ENCODE measurements at regions not wholly inside any gene's neighbourhood (a gene's known extent, or its start where the extent isn't known, plus 50 kb on each side); places are given as distances from the start of the nearest gene placed in this dataset.

- Histone ChIP-seq H3K27me3 (ENCODE audit: low read depth) (peaks cover 15% of the 10 kb centered on the region), H3K27ac (replicated peaks) (no peak overlapping the region), H3K4me3 (no peak overlapping the region), H3K36me3 (no peaks in the 10 kb centered on the region), H3K9me3 (replicated peaks) (peaks cover 14% of the 10 kb centered on the region), H3K4me1 (no peaks in the 10 kb centered on the region)
- DNase-seq, result no peak
- no peak for TF ChIP-seq CTCF (IDR thresholded peaks at IDR 0.05; ENCODE audit: borderline replicate concordance)
- intact Hi-C loops (cut with micrococcal nuclease), result no loop called here
These were observed 184.7 kb upstream of the RALGAPA2 start for GRCh38 chr20:20897145-20897544.

- no peak for DNase-seq
- Histone ChIP-seq H3K36me3 (no peaks in the 10 kb centered on the region), H3K27me3 (ENCODE audit: low read depth) (peaks cover 12% of the 10 kb centered on the region), H3K4me1 (no peaks in the 10 kb centered on the region), H3K27ac (replicated peaks) (no peak overlapping the region), H3K4me3 (no peak overlapping the region), H3K9me3 (replicated peaks) (peaks cover 9% of the 10 kb centered on the region)
- intact Hi-C loops (cut with micrococcal nuclease), result no loop called here
- TF ChIP-seq CTCF (IDR thresholded peaks at IDR 0.05; ENCODE audit: borderline replicate concordance), result no peak
These were observed 184.2 kb upstream of the RALGAPA2 start for GRCh38 chr20:20896606-20897005.

DNA sequence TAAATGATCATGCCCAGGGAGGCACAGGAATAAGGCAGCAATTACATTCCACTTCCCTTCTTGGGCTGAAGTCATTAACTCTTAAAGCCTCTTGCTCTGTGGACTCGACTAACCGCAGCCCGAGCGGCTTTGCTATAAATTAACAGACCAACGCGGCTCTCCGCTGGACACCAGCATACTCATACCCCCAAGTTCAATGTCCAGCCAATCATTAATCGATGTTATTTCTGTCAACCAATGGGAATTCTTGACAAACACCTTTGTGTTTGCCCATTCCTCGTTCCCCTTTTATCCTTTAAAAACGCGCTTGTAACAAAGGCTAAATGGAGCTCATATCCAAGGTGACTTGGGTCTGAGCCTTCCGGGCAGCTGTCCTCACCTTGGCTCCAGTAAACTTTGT, 183.1 kb upstream of the RALGAPA2 start:
- Histone ChIP-seq H3K36me3 (no peaks in the 10 kb centered on the region), H3K27ac (replicated peaks) (no peak overlapping the region), H3K4me1 (no peaks in the 10 kb centered on the region), H3K9me3 (replicated peaks) (peaks cover 6% of the 10 kb centered on the region), H3K4me3 (no peak overlapping the region), H3K27me3 (ENCODE audit: low read depth) (peaks cover 19% of the 10 kb centered on the region)
- no peak for DNase-seq
- intact Hi-C loops (cut with micrococcal nuclease), result no loop called here
- no peak for TF ChIP-seq CTCF (IDR thresholded peaks at IDR 0.05; ENCODE audit: borderline replicate concordance)

DNA sequence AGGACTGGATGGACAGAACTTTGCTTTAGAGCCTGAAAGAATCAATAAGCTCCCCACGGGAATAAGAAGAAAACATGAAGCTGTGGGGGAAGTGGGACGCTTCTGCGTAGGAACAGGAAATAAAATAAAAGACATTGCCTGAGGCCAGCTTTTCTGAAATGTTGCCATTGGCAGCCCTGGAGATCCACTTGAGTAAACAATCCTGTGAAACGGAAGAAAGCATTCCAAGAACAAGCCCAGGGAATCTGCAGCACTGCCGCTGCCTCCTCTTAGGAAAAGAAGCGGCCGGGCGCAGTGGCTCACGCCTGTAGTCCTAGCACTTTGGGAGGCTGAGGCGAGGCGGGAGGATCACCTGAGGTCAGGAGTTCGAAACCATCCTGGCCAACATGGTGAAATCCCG, 182.3 kb upstream of the RALGAPA2 start:
- H3K27ac ChIP-seq (replicated peaks), result peak overlapping the region; percentile 38
- H3K9me3 ChIP-seq (replicated peaks), result peaks cover 6% of the 10 kb centered on the region
- H3K4me1 ChIP-seq, result no peaks in the 10 kb centered on the region
- H3K27me3 ChIP-seq (ENCODE audit: low read depth), result peaks cover 27% of the 10 kb centered on the region
- no peak for TF ChIP-seq CTCF (IDR thresholded peaks at IDR 0.05; ENCODE audit: borderline replicate concordance)
- H3K4me3 ChIP-seq, result no peak overlapping the region
- intact Hi-C loops (cut with micrococcal nuclease), result no loop called here
- peak; percentile 17 for DNase-seq
- no peaks in the 10 kb centered on the region for H3K36me3 ChIP-seq

GRCh38 chr20:20894280-20894679, 181.8 kb upstream of the RALGAPA2 start:
- no peaks in the 10 kb centered on the region for H3K4me1 ChIP-seq
- no peak for DNase-seq
- peaks cover 6% of the 10 kb centered on the region for H3K9me3 ChIP-seq (replicated peaks)
- no peak for TF ChIP-seq CTCF (IDR thresholded peaks at IDR 0.05; ENCODE audit: borderline replicate concordance)
- H3K36me3 ChIP-seq, result no peaks in the 10 kb centered on the region
- H3K4me3 ChIP-seq, result no peak overlapping the region
- peak overlapping the region; percentile 38 for H3K27ac ChIP-seq (replicated peaks)
- H3K27me3 ChIP-seq (ENCODE audit: low read depth), result peaks cover 32% of the 10 kb centered on the region
- intact Hi-C loops (cut with micrococcal nuclease), result no loop called here

DNA sequence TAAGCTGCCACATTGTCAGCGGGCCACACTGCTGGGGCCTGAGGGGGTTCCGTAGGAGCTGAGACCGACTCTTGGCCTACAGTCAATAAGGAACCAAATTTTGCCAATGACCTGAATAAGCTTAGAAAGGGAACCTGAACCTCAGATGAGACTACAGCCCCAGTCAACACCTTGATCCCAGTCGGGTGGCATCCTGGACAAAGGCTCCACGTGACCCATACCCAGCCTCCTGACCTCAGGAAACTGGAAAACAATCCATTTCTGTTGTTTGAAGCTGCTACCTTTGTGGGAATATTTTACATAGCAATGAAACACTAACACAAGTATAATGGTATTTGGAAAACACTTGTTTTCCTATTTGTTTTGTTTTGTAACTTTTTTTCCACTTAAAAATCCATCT, 179.9 kb upstream of the RALGAPA2 start:
- no peak overlapping the region for H3K4me3 ChIP-seq
- no peaks in the 10 kb centered on the region for H3K4me1 ChIP-seq
- no peak for TF ChIP-seq CTCF (IDR thresholded peaks at IDR 0.05; ENCODE audit: borderline replicate concordance)
- peaks cover 6% of the 10 kb centered on the region for H3K9me3 ChIP-seq (replicated peaks)
- H3K27me3 ChIP-seq (ENCODE audit: low read depth), result peaks cover 52% of the 10 kb centered on the region
- DNase-seq, result no peak
- intact Hi-C loops (cut with micrococcal nuclease), result no loop called here
- no peak overlapping the region for H3K27ac ChIP-seq (replicated peaks)
- no peaks in the 10 kb centered on the region for H3K36me3 ChIP-seq
